Right cardiac atrium (tissue), 5 donors: ENCODE measurements at regions not wholly inside any gene's neighbourhood (a gene's known extent, or its start where the extent isn't known, plus 50 kb on each side); places are given as distances from the start of the nearest gene placed in this dataset.
"Not testable (repeated sequence)": the region's sequence is repeated elsewhere in the genome, so short reads cannot be mapped to it uniquely, and the experiment has no call there.

Experiments used
- ATAC-seq, 2 donors: fragments of 200-7000 bp; cut with Tn5 transposase; one replicate each; pipeline versions ENCODE4 v1.8.0 to v1.9.1; 2020; ENCODE audit warnings: moderate library complexity in 2 of 2, mild to moderate bottlenecking in 1 of 2
- DNase-seq, 3 donors: peaks; one replicate each; pipeline ENCODE4 v3.0.0-alpha.2; 2020
- H3K27ac ChIP-seq: one replicate; pipeline ENCODE4 v1.5.1; 2013; ENCODE audit warnings: mild to moderate bottlenecking, low read length, control low read depth, moderate library complexity
- H3K27me3 ChIP-seq: one replicate; pipeline ENCODE4 v1.6.1; 2013; ENCODE audit not compliant: control insufficient read depth, insufficient read depth
- H3K4me1 ChIP-seq: one replicate; pipeline ENCODE4 v1.6.1; 2013; ENCODE audit warnings: low read length; ENCODE audit not compliant: control insufficient read depth, insufficient read depth
- H3K4me3 ChIP-seq: one replicate; pipeline ENCODE4 v1.5.1; 2013; ENCODE audit warnings: low read length, control low read depth
- H3K9me3 ChIP-seq: one replicate; pipeline ENCODE4 v1.6.1; 2013; ENCODE audit warnings: low read length; ENCODE audit not compliant: control insufficient read depth
- WGBS: extraction: QIAGEN DNeasy Blood & Tissue Kit; methylation state at CpG from one replicate; pipeline ENCODE4 v1.1.7; 2013; 5-methylcytosine and 5-hydroxymethylcytosine counted together
- intact Hi-C, 4 donors: fragments of 100-400 bp; cut with DNase I; formaldehyde crosslinking; loops; one replicate each; pipeline versions ENCODE4 v1.11.0 to v1.14.0; 2022 to 2023
- donor health status: healthy with polysubstance abuse.
- donor health status: DM: no; HTN: yes; CAD: no.
- donor health status: DM: no; HTN: no; CAD: no.
- donor health status: DM: no; HTN: yes; CAD: no; lungs with severe emphysema.
- donor health status: DM: yes; HTN: yes; CAD: no.

GRCh38 chr6:28661097-28661713, 135.5 kb downstream of the GPX5 start:
- ATAC-seq: no peak
- Histone ChIP-seq H3K9me3 (no peaks in the 10 kb centered on the region), H3K27me3 (peaks cover 2% of the 10 kb centered on the region), H3K27ac (no peak overlapping the region), H3K4me1 (peaks cover 2% of the 10 kb centered on the region), H3K4me3 (no peak overlapping the region)
- intact Hi-C loops: no loop called here
- DNase-seq: no peak
- WGBS: 53% methylated on average over 2 of the region's 2 CpGs

GRCh38 chr6:28664870-28665396, 139.3 kb downstream of the GPX5 start:
- Histone ChIP-seq H3K4me1 (no peaks in the 10 kb centered on the region), H3K27me3 (peaks cover 2% of the 10 kb centered on the region), H3K27ac (no peak overlapping the region), H3K4me3 (no peak overlapping the region), H3K9me3 (no peaks in the 10 kb centered on the region)
- ATAC-seq (no peak), DNase-seq (no peak)
- intact Hi-C loops: no loop called here
- WGBS: 77% methylated on average over 3 of the region's 3 CpGs

- no peaks in the 10 kb centered on the region for H3K9me3 ChIP-seq
- no peak overlapping the region for H3K4me3 ChIP-seq
- 60% methylated on average over 3 of the region's 3 CpGs for WGBS
- ATAC-seq: no peak
- no peak for DNase-seq
- no peak overlapping the region for H3K27ac ChIP-seq
- no peaks in the 10 kb centered on the region for H3K4me1 ChIP-seq
- intact Hi-C loops: no loop called here
- H3K27me3 ChIP-seq: peaks cover 5% of the 10 kb centered on the region
Measured at GRCh38 chr6:28673417-28673786, 147.7 kb downstream of the GPX5 start.

- ATAC-seq (peak; percentile 47 to 63), DNase-seq (no peak)
- Histone ChIP-seq H3K4me1 (no peaks in the 10 kb centered on the region), H3K27ac (no peak overlapping the region), H3K9me3 (no peaks in the 10 kb centered on the region), H3K4me3 (peak overlapping the region; percentile 2), H3K27me3 (peaks cover 5% of the 10 kb centered on the region)
- 2% methylated on average over 44 of the region's 44 CpGs for WGBS
- intact Hi-C loops: no loop called here
Measured at GRCh38 chr6:28673787-28674671, 148.3 kb downstream of the GPX5 start.

GRCh38 chr6:28675600-28675999, 149.9 kb downstream of the GPX5 start:
- H3K27me3 ChIP-seq: peaks cover 5% of the 10 kb centered on the region
- WGBS: 86% methylated on average over 1 of the region's 1 CpG

GRCh38 chr6:28682542-28682941, 156.9 kb downstream of the GPX5 start:
- H3K4me3 ChIP-seq: no peak overlapping the region
- no peak for ATAC-seq
- WGBS: 20% methylated on average over 3 of the region's 3 CpGs
- no peak for DNase-seq
- H3K27me3 ChIP-seq: no peaks in the 10 kb centered on the region
- no peaks in the 10 kb centered on the region for H3K4me1 ChIP-seq
- H3K9me3 ChIP-seq: no peaks in the 10 kb centered on the region
- intact Hi-C loops: loop anchor here in 3 of 4 donors (10.0 kb wide), 1 partner anchor 902 kb away; the partner anchor contains the start of gene OR2H2 (in 3 of the 3)
- H3K27ac ChIP-seq: no peak overlapping the region

More at GRCh38 chr6:28675600-28675999, 149.9 kb downstream of the GPX5 start:
- H3K4me1 ChIP-seq: no peaks in the 10 kb centered on the region
- no peak overlapping the region for H3K27ac ChIP-seq
- no peaks in the 10 kb centered on the region for H3K9me3 ChIP-seq
- ATAC-seq (no peak), DNase-seq (no peak)
- H3K4me3 ChIP-seq: no peak overlapping the region
- intact Hi-C loops: no loop called here

- ATAC-seq, H3K9me3 ChIP-seq, H3K4me1 ChIP-seq, H3K27me3 ChIP-seq, H3K4me3 ChIP-seq, H3K27ac ChIP-seq, DNase-seq: not testable (repeated sequence)
- WGBS: 66% methylated on average over 16 of the region's 16 CpGs
- intact Hi-C loops: loop anchor here in 3 of 4 donors (10.0 kb wide), 1 partner anchor 902 kb away; the partner anchor contains the start of gene OR2H2 (in 3 of the 3)
Measured at GRCh38 chr6:28682956-28683685, 157.4 kb downstream of the GPX5 start.

- H3K9me3 ChIP-seq: no peaks in the 10 kb centered on the region
- H3K27ac ChIP-seq: no peak overlapping the region
- WGBS: 42% methylated on average over 9 of the region's 9 CpGs
- H3K4me1 ChIP-seq: no peaks in the 10 kb centered on the region
- intact Hi-C loops: loop anchor here in 3 of 4 donors (10.0 kb wide), 1 partner anchor 901 kb away; the partner anchor contains the start of gene OR2H2 (in 3 of the 3)
- H3K4me3 ChIP-seq: peak overlapping the region; percentile 38
- no peaks in the 10 kb centered on the region for H3K27me3 ChIP-seq
- ATAC-seq (peak in 1 of 2 donors; percentile 64), DNase-seq (no peak)
Measured at GRCh38 chr6:28683945-28684538, 158.4 kb downstream of the GPX5 start.

- ATAC-seq, H3K27me3 ChIP-seq, DNase-seq, H3K27ac ChIP-seq, H3K4me1 ChIP-seq, H3K9me3 ChIP-seq: not testable (repeated sequence)
- H3K4me3 ChIP-seq: peak overlapping the region; percentile 13
- intact Hi-C loops: loop anchor here (1.0 to 10.0 kb wide), 4 partner anchors 331 to 901 kb away; partner anchors contain the start of gene OR2H2 (in 4 of the 4)
- 9% methylated on average over 3 of the region's 3 CpGs for WGBS
Measured at GRCh38 chr6:28685960-28686359, 160.3 kb downstream of the GPX5 start.

- H3K4me1 ChIP-seq, DNase-seq, ATAC-seq, H3K9me3 ChIP-seq, H3K27ac ChIP-seq, H3K27me3 ChIP-seq: not testable (repeated sequence)
- WGBS: 4% methylated on average over 11 of the region's 11 CpGs
- intact Hi-C loops: loop anchor here (1.0 to 10.0 kb wide), 4 partner anchors 331 to 901 kb away; partner anchors contain the start of gene OR2H2 (in 4 of the 4)
- peak overlapping the region; percentile 13 for H3K4me3 ChIP-seq
Measured at GRCh38 chr6:28686446-28687027, 160.9 kb downstream of the GPX5 start.
